Prostate gland (tissue), 1 donor: ENCODE measurements at regions not wholly inside any gene's neighbourhood (a gene's known extent, or its start where the extent isn't known, plus 50 kb on each side); places are given as distances from the start of the nearest gene placed in this dataset.

Experiments used
- POLR2A ChIP-seq: fragments of 450-650 bp; IDR thresholded peaks from one replicate; pipeline ENCODE4 v1.6.1; 2016; ENCODE audit warnings: antibody characterized with exemption, mild to moderate bottlenecking
- POLR2AphosphoS5 ChIP-seq: sonication (generic); formaldehyde crosslinking; IDR thresholded peaks from one replicate; pipeline ENCODE4 v1.6.1; 2017; ENCODE audit warnings: antibody characterized with exemption

GRCh38 chr6:137772541-137773250 lies 94.4 kb upstream of the TNFAIP3 start:
- TF ChIP-seq POLR2AphosphoS5 = no peak
- TF ChIP-seq POLR2A = no peak
